NCI-H2196 (cell line): ENCODE measurements at regions not wholly inside any gene's neighbourhood (a gene's known extent, or its start where the extent isn't known, plus 50 kb on each side); places are given as distances from the start of the nearest gene placed in this dataset.

Experiments
- DNase-seq: peaks from one replicate; lab custom pipeline; 2025; ENCODE audit not compliant: unreplicated experiment; lab: John Stamatoyannopoulos, UW

GRCh38 chr6:43924222-43924702, 154.3 kb downstream of the VEGFA start:
- no peak for DNase-seq

GRCh38 chr6:43923376-43924221, 153.6 kb downstream of the VEGFA start:
- no peak for DNase-seq

- DNase-seq = no peak
Observed at GRCh38 chr6:43922426-43923375, 152.7 kb downstream of the VEGFA start.

- no peak for DNase-seq
Observed at GRCh38 chr6:43921548-43922425, 151.8 kb downstream of the VEGFA start.

- DNase-seq = no peak
Observed at GRCh38 chr6:43921039-43921438, 151.0 kb downstream of the VEGFA start.

GRCh38 chr6:43919774-43920173, 149.8 kb downstream of the VEGFA start:
- no peak for DNase-seq

- DNase-seq = no peak
Observed at GRCh38 chr6:43917878-43918382, 147.9 kb downstream of the VEGFA start.

GRCh38 chr6:43916924-43917877, 147.2 kb downstream of the VEGFA start:
- no peak for DNase-seq

GRCh38 chr6:43915986-43916923, 146.2 kb downstream of the VEGFA start:
- DNase-seq = no peak

GRCh38 chr6:43915208-43915869, 145.3 kb downstream of the VEGFA start:
- DNase-seq = no peak

GRCh38 chr6:43914272-43915147, 144.5 kb downstream of the VEGFA start:
- no peak for DNase-seq

GRCh38 chr6:43913375-43914271, 143.6 kb downstream of the VEGFA start:
- no peak for DNase-seq

GRCh38 chr6:43912598-43913371, 142.8 kb downstream of the VEGFA start:
- DNase-seq = no peak

- DNase-seq = no peak
Observed at GRCh38 chr6:43912116-43912577, 142.1 kb downstream of the VEGFA start.
